ENCODE measurements at regions not wholly inside any gene's neighbourhood (a gene's known extent, or its start where the extent isn't known, plus 50 kb on each side); places are given as distances from the start of the nearest gene placed in this dataset.

DNA sequence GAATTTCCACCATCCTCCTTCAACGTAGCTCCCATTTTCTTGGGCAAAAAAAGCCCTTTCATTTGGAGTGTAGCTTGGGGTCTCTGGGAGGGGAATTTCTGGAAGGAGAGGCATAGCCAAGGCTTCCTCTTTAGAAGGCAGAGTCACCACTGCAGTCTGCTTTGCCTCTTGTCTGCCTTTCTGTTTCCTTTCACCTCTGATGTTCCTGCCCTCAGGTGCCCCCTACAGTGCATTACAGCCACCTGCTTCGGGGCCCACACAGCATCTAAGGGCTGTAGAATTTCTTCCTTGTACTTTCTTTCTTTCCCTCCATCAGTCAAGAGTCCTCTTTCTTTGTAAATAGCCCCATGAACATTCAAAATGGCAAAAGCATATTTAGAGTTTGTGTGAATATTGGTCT lies 1313.9 kb downstream of the TMEM121 start:
- no peaks in the 10 kb centered on the region for H3K27me3 ChIP-seq (ENCODE audit: control insufficient read depth, insufficient read depth, low read length)

GRCh38 chr14:106840991-106841390 lies 1314.6 kb downstream of the TMEM121 start:
- Histone ChIP-seq H3K27ac (ENCODE audit: low read length) (no peak overlapping the region), H3K4me1 (ENCODE audit: control insufficient read depth, low read depth, low read length) (no peaks in the 10 kb centered on the region), H3K27me3 (ENCODE audit: control insufficient read depth, insufficient read depth, low read length) (no peaks in the 10 kb centered on the region), H3K9ac (ENCODE audit: low read length) (no peak overlapping the region), H3K9me3 (ENCODE audit: control insufficient read depth, low read depth, low read length) (peaks cover 73% of the 10 kb centered on the region), H3K36me3 (ENCODE audit: control insufficient read depth, low read depth, low read length) (no peaks in the 10 kb centered on the region), H3K4me3 (ENCODE audit: low read length) (no peak overlapping the region)

More for the DNA sequence above, 1313.9 kb downstream of the TMEM121 start:
- no peak overlapping the region for H3K4me3 ChIP-seq (ENCODE audit: low read length)
- no peaks in the 10 kb centered on the region for H3K36me3 ChIP-seq (ENCODE audit: control insufficient read depth, low read depth, low read length)
- H3K27ac ChIP-seq (ENCODE audit: low read length) = no peak overlapping the region
- no peaks in the 10 kb centered on the region for H3K4me1 ChIP-seq (ENCODE audit: control insufficient read depth, low read depth, low read length)
- H3K9ac ChIP-seq (ENCODE audit: low read length) = no peak overlapping the region
- peaks cover 78% of the 10 kb centered on the region for H3K9me3 ChIP-seq (ENCODE audit: control insufficient read depth, low read depth, low read length)

- Histone ChIP-seq H3K9ac (ENCODE audit: low read length) (no peak overlapping the region), H3K4me3 (ENCODE audit: low read length) (no peak overlapping the region), H3K27me3 (ENCODE audit: control insufficient read depth, insufficient read depth, low read length) (no peaks in the 10 kb centered on the region), H3K36me3 (ENCODE audit: control insufficient read depth, low read depth, low read length) (no peaks in the 10 kb centered on the region), H3K4me1 (ENCODE audit: control insufficient read depth, low read depth, low read length) (no peaks in the 10 kb centered on the region), H3K27ac (ENCODE audit: low read length) (no peak overlapping the region), H3K9me3 (ENCODE audit: control insufficient read depth, low read depth, low read length) (peaks cover 67% of the 10 kb centered on the region)
Observed at GRCh38 chr14:106841701-106842100, 1315.3 kb downstream of the TMEM121 start.

GRCh38 chr14:106842687-106843086 lies 1316.3 kb downstream of the TMEM121 start:
- H3K36me3 ChIP-seq (ENCODE audit: control insufficient read depth, low read depth, low read length) = no peaks in the 10 kb centered on the region
- H3K4me3 ChIP-seq (ENCODE audit: low read length) = no peak overlapping the region
- H3K9me3 ChIP-seq (ENCODE audit: control insufficient read depth, low read depth, low read length) = peaks cover 64% of the 10 kb centered on the region
- H3K9ac ChIP-seq (ENCODE audit: low read length) = no peak overlapping the region
- no peaks in the 10 kb centered on the region for H3K27me3 ChIP-seq (ENCODE audit: control insufficient read depth, insufficient read depth, low read length)
- no peaks in the 10 kb centered on the region for H3K4me1 ChIP-seq (ENCODE audit: control insufficient read depth, low read depth, low read length)
- H3K27ac ChIP-seq (ENCODE audit: low read length) = no peak overlapping the region

DNA sequence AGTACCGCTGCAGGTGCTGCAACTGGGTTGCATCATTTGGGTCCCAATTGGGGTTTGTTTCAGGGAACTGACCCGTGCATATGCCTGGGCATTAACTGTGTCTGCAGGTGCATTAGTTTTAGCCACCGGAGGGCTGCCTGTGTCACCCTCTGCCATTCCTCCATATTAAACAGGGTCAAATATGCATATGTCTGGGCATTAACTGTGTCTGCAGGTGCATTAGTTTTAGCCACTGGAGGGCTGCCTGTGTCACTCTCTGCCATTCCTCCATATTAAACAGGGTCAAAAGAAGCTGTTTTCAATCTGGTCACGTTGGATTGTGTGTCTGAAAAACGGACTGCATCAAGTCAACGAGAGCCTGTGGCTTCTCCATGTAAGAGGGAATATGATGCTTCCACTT lies 1317.0 kb downstream of the TMEM121 start:
- Histone ChIP-seq H3K4me3 (ENCODE audit: low read length) (no peak overlapping the region), H3K36me3 (ENCODE audit: control insufficient read depth, low read depth, low read length) (no peaks in the 10 kb centered on the region), H3K27ac (ENCODE audit: low read length) (no peak overlapping the region), H3K4me1 (ENCODE audit: control insufficient read depth, low read depth, low read length) (no peaks in the 10 kb centered on the region), H3K27me3 (ENCODE audit: control insufficient read depth, insufficient read depth, low read length) (no peaks in the 10 kb centered on the region), H3K9ac (ENCODE audit: low read length) (no peak overlapping the region), H3K9me3 (ENCODE audit: control insufficient read depth, low read depth, low read length) (peaks cover 63% of the 10 kb centered on the region)

- Histone ChIP-seq H3K27me3 (ENCODE audit: control insufficient read depth, insufficient read depth, low read length) (no peaks in the 10 kb centered on the region), H3K4me1 (ENCODE audit: control insufficient read depth, low read depth, low read length) (no peaks in the 10 kb centered on the region), H3K9me3 (ENCODE audit: control insufficient read depth, low read depth, low read length) (peaks cover 64% of the 10 kb centered on the region), H3K27ac (ENCODE audit: low read length) (no peak overlapping the region), H3K4me3 (ENCODE audit: low read length) (no peak overlapping the region), H3K36me3 (ENCODE audit: control insufficient read depth, low read depth, low read length) (no peaks in the 10 kb centered on the region), H3K9ac (ENCODE audit: low read length) (no peak overlapping the region)
Observed at GRCh38 chr14:106843951-106844483, 1317.6 kb downstream of the TMEM121 start.

- no peaks in the 10 kb centered on the region for H3K27me3 ChIP-seq (ENCODE audit: control insufficient read depth, insufficient read depth, low read length)
- H3K4me1 ChIP-seq (ENCODE audit: control insufficient read depth, low read depth, low read length) = no peaks in the 10 kb centered on the region
- peaks cover 64% of the 10 kb centered on the region for H3K9me3 ChIP-seq (ENCODE audit: control insufficient read depth, low read depth, low read length)
- no peak overlapping the region for H3K4me3 ChIP-seq (ENCODE audit: low read length)
- no peak overlapping the region for H3K9ac ChIP-seq (ENCODE audit: low read length)
- H3K27ac ChIP-seq (ENCODE audit: low read length) = no peak overlapping the region
- H3K36me3 ChIP-seq (ENCODE audit: control insufficient read depth, low read depth, low read length) = no peaks in the 10 kb centered on the region
Observed at GRCh38 chr14:106844608-106845285, 1318.4 kb downstream of the TMEM121 start.

DNA sequence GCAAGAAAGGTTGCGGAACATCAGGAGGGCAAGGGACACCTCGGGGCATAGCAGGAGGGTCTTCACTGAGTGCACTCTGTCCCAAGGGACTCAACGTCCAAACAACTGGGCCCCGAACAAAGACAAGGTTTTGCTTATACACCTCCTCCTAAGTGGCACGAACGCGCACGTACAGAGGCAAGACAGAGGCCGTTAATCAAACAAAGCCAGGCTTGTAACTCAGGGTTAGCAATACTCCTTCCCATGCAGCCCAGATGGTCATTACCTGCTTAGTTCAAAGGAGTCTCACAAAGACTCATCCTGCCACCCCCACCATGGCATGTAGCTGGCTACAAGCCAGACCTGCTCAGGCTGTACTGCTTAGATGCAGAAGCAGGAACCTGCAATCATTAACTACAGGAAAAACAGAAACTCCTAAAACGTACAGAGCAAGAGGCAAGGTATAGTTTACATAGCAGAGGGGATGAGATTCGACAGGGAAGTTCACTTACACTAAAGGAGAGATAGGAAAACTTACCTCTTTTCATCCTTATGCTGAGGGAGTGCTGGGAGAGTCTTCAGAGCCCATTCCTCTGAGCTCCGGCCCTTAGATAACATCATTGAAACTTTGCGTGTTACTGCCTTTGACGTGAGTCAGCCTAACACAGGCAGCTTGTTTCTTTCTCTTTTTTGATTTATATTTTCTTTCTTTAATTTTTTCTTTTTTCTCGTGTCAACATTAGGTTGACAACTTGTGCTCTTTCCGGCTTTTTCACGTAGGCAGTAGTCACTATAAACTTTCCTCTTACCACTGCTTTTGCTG lies 1319.1 kb downstream of the TMEM121 start:
- H3K36me3 ChIP-seq (ENCODE audit: control insufficient read depth, low read depth, low read length) = no peaks in the 10 kb centered on the region
- peaks cover 63% of the 10 kb centered on the region for H3K9me3 ChIP-seq (ENCODE audit: control insufficient read depth, low read depth, low read length)
- H3K4me3 ChIP-seq (ENCODE audit: low read length) = no peak overlapping the region
- H3K27ac ChIP-seq (ENCODE audit: low read length) = no peak overlapping the region
- H3K4me1 ChIP-seq (ENCODE audit: control insufficient read depth, low read depth, low read length) = no peaks in the 10 kb centered on the region
- no peak overlapping the region for H3K9ac ChIP-seq (ENCODE audit: low read length)
- no peaks in the 10 kb centered on the region for H3K27me3 ChIP-seq (ENCODE audit: control insufficient read depth, insufficient read depth, low read length)

DNA sequence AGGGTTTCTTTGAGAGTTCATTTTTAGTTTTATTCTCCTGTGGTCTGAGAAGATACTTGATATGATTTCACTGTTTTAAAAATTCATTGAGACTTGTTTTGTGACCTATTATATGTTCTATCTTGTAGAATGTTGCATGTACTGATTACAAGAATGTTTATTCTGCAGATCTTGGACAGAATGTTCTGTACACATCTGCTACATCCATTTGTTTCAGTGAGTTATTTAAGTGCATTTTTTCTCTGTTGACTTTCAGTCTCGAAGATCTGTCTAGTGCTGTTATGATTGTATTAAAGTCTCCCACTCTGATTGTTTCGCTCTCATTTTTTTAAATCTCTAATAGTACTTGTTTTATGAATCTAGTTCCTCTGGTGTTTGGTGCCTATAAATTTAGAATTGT lies 1319.8 kb downstream of the TMEM121 start:
- no peaks in the 10 kb centered on the region for H3K36me3 ChIP-seq (ENCODE audit: control insufficient read depth, low read depth, low read length)
- H3K9ac ChIP-seq (ENCODE audit: low read length) = no peak overlapping the region
- H3K4me3 ChIP-seq (ENCODE audit: low read length) = no peak overlapping the region
- H3K27ac ChIP-seq (ENCODE audit: low read length) = no peak overlapping the region
- no peaks in the 10 kb centered on the region for H3K4me1 ChIP-seq (ENCODE audit: control insufficient read depth, low read depth, low read length)
- peaks cover 63% of the 10 kb centered on the region for H3K9me3 ChIP-seq (ENCODE audit: control insufficient read depth, low read depth, low read length)
- no peaks in the 10 kb centered on the region for H3K27me3 ChIP-seq (ENCODE audit: control insufficient read depth, insufficient read depth, low read length)

DNA sequence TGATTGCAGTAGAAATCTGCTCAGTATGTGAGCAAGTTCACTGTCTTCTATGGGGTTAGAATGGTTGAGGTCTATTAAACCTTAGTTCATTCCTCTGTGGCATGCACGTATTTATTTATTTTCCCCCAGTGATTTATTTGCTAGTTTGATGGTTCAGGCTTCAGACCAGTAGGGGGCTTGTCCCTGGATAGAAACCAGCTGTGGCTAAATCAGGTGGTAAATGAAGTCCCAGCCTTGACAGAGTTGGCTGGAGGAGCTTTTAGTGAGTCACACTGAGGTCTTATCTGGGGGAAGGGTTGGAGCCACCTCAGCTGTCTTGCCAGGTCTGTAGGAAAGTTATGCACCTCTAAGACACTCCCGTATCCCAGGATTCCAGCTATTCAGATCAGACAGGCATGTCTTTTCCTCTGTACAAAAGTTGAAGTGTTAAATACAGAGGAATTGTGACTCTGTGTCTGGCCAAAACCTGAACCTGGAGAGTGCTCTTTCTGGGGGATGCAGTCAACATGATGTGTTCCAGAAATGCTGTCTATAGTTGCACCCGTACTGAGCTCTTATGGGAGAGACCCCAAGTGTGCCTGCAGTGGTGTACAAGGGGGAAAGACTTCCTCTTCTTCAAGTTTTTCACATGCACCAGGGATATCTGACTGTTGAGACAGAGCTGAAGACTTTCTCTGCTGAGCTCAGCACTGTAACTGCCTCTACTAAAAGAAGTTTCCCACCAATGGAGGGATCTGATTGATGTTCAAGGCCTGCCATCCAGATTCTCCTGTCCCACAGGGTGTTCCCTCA lies 1322.1 kb downstream of the TMEM121 start:
- Histone ChIP-seq H3K9me3 (ENCODE audit: control insufficient read depth, low read depth, low read length) (peaks cover 58% of the 10 kb centered on the region), H3K36me3 (ENCODE audit: control insufficient read depth, low read depth, low read length) (no peaks in the 10 kb centered on the region), H3K9ac (ENCODE audit: low read length) (no peak overlapping the region), H3K4me1 (ENCODE audit: control insufficient read depth, low read depth, low read length) (no peaks in the 10 kb centered on the region), H3K27ac (ENCODE audit: low read length) (no peak overlapping the region), H3K4me3 (ENCODE audit: low read length) (no peak overlapping the region), H3K27me3 (ENCODE audit: control insufficient read depth, insufficient read depth, low read length) (no peaks in the 10 kb centered on the region)
